Sigmoid colon (tissue), 3 donors: ENCODE measurements at regions not wholly inside any gene's neighbourhood (a gene's known extent, or its start where the extent isn't known, plus 50 kb on each side); places are given as distances from the start of the nearest gene placed in this dataset.

Experiments
- POLR2A ChIP-seq, 2 donors: fragments of 450-650 bp; IDR thresholded peaks; one replicate each; pipeline ENCODE4 v1.6.1; 2016; ENCODE audit warnings: antibody characterized with exemption in 2 of 2, mild to moderate bottlenecking in 2 of 2, moderate library complexity in 2 of 2
- TF ChIP-seq, protein P1 (sequence below), 4 experiments: fragments of 450-650 bp in 3 of 4; fragments of 200-600 bp in 1 of 4; IDR thresholded peaks; one replicate each; pipeline ENCODE4 v1.5.1; 2016 to 2019; ENCODE audit warnings: antibody characterized with exemption in 4 of 4, mild to moderate bottlenecking in 3 of 4, moderate library complexity in 2 of 4

DNA sequence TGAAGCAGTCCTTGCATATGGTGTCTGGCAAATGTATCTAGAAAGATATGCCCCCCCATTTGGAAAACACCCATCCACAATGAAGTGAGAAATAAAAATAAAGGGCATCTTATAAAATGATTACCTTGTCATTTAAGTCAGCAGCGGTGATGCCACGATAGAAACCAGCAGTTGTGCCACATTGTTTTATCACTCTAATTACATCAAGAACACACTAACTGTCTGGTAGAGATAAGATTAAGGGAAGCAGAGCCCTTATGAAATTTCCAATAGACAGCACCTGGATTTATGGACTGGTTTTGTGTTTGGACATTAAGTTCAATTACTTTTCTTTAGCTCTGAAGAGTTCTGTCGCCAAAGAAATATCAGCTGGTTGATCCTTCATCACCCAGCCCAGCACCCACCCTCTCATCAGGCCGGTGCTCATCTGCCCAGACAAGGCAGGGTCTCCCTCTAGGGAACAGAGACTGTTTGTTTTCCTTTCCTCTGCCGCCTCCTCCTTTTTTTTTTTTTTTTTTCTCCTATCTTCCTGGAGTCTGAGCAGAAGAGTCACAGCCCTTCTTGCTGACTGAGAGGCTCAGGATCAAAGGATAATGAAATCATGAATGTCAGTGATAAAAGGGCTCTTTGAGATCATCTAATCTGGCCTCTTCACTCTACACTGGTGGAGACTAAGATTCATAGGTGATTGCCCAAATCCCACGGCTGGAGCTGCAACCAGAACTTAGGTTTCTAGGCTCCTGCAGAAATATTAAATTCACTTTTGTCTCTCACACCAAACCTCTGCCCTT is 464.1 kb downstream of the NTRK3 start:
- TF ChIP-seq, protein P1, sequence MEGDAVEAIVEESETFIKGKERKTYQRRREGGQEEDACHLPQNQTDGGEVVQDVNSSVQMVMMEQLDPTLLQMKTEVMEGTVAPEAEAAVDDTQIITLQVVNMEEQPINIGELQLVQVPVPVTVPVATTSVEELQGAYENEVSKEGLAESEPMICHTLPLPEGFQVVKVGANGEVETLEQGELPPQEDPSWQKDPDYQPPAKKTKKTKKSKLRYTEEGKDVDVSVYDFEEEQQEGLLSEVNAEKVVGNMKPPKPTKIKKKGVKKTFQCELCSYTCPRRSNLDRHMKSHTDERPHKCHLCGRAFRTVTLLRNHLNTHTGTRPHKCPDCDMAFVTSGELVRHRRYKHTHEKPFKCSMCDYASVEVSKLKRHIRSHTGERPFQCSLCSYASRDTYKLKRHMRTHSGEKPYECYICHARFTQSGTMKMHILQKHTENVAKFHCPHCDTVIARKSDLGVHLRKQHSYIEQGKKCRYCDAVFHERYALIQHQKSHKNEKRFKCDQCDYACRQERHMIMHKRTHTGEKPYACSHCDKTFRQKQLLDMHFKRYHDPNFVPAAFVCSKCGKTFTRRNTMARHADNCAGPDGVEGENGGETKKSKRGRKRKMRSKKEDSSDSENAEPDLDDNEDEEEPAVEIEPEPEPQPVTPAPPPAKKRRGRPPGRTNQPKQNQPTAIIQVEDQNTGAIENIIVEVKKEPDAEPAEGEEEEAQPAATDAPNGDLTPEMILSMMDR (IDR thresholded peaks at IDR 0.05) = no peak
- no peak for TF ChIP-seq POLR2A (IDR thresholded peaks at IDR 0.05)
